Pons (tissue), 1 donor: ENCODE measurements at regions not wholly inside any gene's neighbourhood (a gene's known extent, or its start where the extent isn't known, plus 50 kb on each side); places are given as distances from the start of the nearest gene placed in this dataset.
A peak's percentile ranks its signal among the peaks of the same experiment; 100 is the strongest.
"Not testable (repeated sequence)": the region's sequence is repeated elsewhere in the genome, so short reads cannot be mapped to it uniquely, and the experiment has no call there.

Experiments used
- DNase-seq: peaks from one replicate; pipeline ENCODE4 v3.0.0-alpha.2; 2016; ENCODE audit warnings: low spot score

DNA sequence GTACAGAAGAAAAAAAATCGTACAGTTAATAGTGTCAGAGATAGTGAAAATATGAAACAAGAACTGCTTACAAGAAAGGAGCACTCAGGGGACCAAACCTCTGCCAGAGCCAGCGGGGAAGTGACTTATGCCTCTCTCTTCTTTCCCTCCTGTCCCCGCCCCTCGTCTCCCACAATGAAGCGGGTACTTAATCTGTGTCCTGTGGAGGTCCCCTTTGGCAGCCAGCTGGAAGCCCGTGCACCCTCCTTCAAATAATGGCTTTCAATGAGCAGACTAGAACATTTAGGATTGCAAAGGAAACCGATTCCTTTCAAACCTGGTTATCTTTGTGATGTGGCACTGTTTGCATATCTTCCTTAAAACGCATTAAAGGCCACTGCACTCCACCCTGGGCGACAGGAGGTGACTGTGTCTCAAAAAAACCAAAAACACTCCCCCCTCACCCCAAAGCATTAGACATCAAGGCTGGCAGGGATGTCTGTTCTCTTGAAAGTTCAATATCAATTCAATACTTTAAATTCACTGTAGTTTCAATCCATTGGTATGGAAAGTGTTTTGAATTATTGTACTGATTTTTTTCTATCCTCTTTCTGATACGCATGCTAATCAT, 51.7 kb downstream of the PPIAL4C start:
- DNase-seq = not testable (repeated sequence)

GRCh38 chr1:149636286-149637122, 52.9 kb downstream of the PPIAL4C start:
- DNase-seq = peak; percentile 90

GRCh38 chr1:149638481-149638880, 54.8 kb downstream of the PPIAL4C start:
- DNase-seq = not testable (repeated sequence)

- DNase-seq = not testable (repeated sequence)
These were observed 55.4 kb downstream of the PPIAL4C start for GRCh38 chr1:149638901-149639658.

- DNase-seq = not testable (repeated sequence)
These were observed 57.5 kb downstream of the PPIAL4C start for GRCh38 chr1:149641179-149641578.

- DNase-seq = not testable (repeated sequence)
These were observed 61.2 kb downstream of the PPIAL4C start for GRCh38 chr1:149644818-149645217.

GRCh38 chr1:149646360-149647017, 62.8 kb downstream of the PPIAL4C start:
- DNase-seq = not testable (repeated sequence)

DNA sequence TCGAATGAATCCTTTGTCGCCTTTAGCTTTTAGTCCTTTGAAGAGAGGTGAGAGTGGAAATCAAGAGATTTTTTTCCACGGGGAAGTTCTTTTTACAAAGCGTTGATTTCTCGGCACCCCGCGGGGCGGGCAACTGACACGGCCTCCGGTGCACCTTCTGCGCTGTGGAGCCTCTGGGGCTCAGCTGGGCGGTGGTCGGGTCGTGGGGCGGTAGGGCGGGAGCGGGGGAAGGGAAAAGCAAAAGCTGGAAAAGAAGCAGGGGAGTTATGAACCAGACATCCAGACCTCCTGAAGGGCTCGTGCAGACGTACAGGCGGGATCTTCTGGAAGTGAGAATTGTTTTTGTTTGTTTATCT, 63.3 kb downstream of the PPIAL4C start:
- not testable (repeated sequence) for DNase-seq

DNA sequence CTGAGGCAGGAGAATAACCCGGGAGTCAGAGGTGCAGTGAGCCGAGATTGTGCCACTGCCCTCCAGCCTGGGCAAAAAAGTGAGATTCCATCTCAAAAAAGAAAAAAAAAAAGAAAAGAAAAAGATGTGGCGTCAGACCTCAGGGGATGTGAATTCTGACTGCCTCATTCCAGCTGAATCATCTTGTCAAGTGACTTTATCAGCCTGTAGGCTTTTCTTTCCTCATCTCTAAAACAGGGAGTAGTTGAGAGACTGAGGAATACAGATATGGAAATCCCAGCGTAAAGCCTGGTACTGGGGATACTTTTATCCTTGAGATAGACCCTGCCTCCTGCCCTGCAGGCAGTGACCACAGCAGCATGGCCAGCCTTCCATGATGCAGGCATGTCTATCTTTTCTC, 74.1 kb downstream of the PPIAL4C start:
- DNase-seq = not testable (repeated sequence)

GRCh38 chr1:149658175-149658574, 74.5 kb downstream of the PPIAL4C start:
- not testable (repeated sequence) for DNase-seq

- not testable (repeated sequence) for DNase-seq
These were observed 81.0 kb downstream of the PPIAL4C start for GRCh38 chr1:149664624-149665023.

DNA sequence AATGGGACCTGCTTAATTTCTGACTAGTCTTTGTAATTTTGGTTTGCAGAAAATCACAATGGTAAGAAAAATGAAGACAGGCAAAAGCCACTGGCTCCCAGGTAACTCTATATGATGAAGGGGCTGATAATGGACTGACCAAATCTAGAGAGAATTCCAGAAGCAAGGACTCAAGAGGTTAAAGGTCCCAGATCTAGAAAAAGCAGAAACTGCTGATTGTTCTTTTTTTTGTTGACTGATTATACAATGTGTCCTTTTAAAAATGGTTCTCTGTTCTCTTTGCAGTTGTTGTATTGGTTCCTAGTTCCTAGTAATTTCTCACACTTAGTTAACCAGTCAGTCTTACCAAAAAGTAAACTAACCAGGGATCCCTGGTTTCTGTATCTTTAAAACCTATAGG, 81.4 kb downstream of the PPIAL4C start:
- not testable (repeated sequence) for DNase-seq

- not testable (repeated sequence) for DNase-seq
These were observed 81.9 kb downstream of the PPIAL4C start for GRCh38 chr1:149665528-149665927.

- not testable (repeated sequence) for DNase-seq
These were observed 89.7 kb downstream of the PPIAL4C start for GRCh38 chr1:149673231-149673909.

- not testable (repeated sequence) for DNase-seq
These were observed 91.3 kb downstream of the PPIAL4C start for GRCh38 chr1:149674921-149675320.

DNA sequence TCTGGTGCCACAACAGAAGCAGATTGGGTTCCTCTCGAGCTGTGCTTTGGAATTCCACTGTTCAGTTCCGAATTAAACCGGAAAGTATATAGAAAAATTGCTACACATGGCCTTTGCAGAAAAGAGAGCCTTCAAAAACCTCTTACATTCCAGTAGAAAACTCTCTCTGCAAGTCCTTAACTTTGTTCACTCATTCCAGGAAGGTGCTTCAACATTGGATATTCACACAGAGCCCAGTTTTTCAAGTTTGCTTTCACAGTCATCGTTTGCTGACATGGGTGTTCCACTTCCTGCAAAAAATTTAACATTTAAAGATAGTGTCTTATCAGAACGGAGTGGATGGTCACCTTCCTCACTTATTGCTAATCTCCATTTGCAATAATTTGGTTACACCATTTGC, 93.7 kb downstream of the PPIAL4C start:
- not testable (repeated sequence) for DNase-seq

DNA sequence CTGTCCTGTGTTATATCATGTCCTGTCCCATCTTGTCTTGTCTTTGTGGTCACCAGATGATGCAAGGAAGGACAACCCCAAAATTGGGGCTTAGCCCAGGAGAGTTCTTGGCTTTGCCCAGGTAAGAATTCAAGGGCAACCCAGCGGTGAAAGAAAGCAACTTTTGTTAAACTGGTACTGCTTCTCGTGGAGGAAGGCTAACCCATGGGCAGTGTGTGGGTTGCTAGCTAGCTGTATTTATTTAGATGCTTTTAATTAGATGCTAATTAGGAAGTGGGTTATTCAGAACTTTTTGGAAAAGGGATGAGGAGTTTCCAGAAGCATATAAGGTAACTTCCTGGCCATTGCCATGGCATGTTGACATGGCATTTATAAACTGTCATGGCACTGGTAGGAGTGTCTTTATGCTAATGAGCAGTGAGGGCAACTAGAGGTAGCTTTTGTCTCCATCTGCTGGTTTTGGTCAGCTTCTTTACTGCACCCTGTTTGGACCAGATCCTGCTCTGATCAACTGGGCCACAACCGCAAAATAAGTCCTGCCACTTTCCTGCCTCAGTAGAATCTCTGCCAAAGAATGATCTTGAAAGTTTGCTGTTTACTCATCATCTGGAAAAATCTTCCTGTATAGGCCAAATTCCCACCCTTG, 95.8 kb upstream of the FCGR1A start:
- not testable (repeated sequence) for DNase-seq

DNA sequence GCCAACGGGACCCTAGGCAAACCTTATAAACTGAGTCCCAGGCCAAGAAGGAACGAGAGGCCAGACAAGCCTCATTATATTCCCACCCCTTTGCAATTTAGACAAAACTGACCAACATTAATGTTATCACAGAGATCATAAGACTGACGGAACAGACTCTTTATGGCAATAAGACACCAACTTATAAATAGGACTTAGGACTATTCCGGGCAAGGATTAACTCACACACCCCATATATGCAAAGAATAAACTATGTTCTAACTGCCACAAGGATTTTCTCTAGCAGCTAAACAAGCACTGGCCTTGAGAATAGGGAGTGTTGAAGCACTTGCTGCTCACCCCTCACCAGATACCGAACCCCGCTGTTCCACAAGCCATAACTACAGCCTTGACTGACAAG, 91.1 kb upstream of the FCGR1A start:
- not testable (repeated sequence) for DNase-seq

DNA sequence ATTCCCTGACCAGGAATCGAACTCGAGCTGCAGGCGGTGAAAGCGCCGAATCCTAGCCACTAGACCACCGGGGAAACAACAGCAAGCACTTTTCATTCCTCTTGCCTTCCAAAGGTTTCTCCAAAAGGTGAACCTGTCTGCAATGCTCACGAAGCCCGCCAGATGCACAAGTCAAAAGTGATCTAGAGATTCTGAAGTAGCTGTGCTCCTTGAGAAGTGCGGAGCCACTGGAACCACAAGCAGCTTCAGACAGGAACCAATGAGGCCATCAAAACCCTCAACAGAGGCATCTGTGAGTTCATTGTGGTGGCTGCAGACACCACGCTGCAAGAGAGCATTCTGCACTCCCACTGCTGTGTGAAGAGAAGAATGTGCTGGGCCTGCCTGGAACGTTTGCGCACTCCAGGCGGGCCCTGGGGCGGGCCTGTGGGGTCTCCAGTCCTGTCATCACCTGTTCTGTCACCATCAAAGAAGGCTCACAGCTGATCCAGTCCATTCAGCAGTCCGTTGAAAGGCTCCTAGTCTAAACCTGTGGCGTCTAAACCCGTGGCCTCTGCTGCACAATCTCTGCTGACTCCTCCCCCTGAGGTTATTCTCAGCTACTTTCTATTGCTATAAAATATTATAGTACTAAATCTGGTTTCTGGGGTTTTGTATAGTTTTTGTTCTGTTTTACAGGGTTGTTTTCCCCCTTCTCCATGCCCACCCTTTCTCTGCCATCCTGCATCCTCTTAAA, 89.5 kb upstream of the FCGR1A start:
- not testable (repeated sequence) for DNase-seq

DNA sequence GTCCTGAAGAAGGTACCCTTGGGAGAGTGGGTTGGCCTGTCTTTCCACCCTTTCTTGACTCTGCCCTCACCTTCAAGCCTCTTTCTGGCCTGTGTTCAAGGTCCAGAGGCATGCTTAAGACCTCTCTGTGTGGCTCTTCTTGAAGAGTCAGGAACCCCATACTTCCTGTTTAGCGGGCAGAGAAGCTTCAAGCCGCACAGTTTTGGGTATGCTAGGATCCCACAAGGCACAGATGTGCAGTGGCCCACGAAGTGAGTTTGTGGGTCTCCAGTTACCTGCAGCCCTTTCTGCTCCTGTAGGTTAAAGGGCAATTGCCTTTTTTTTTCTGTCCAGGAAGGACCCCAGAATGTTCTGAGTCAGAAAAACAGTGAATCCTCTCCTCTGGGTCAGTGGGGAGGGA, 87.4 kb upstream of the FCGR1A start:
- DNase-seq = not testable (repeated sequence)
